ENCODE measurements at regions not wholly inside any gene's neighbourhood (a gene's known extent, or its start where the extent isn't known, plus 50 kb on each side); places are given as distances from the start of the nearest gene placed in this dataset.

DNA sequence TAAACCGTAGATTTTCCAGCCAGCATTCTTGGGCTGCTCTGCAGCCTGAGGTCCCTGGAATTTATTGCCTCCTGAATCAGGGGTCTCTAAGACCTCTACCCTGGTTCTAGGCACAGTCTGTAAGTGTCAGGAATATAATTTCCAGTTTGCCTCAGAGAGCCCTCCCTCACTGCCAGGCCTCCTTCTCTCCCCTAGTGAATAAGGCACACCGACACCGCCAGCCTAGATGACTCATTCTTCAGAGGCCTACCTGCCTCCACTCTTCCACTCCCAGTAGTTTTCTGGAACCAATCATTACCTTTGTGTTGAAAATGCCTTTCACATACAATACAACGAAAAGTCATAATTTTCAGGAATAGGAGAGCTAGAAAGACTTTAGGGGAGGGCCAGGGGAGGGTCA, 50.3 kb upstream of the ARHGEF9 start:
- no peak for TF ChIP-seq POLR2AphosphoS5 (IDR thresholded peaks at IDR 0.05; ENCODE audit: low read depth, low read length)
- TF ChIP-seq POLR2A (IDR thresholded peaks at IDR 0.05; ENCODE audit: low read depth, low read length) = no peak
- no peak for TF ChIP-seq SPI1 (IDR thresholded peaks at IDR 0.05; ENCODE audit: low read depth, low read length)

All from GM12891 (cell line).